Forelimb muscle (tissue), 1 donor: ENCODE measurements at regions not wholly inside any gene's neighbourhood (a gene's known extent, or its start where the extent isn't known, plus 50 kb on each side); places are given as distances from the start of the nearest gene placed in this dataset.

ENCODE experiments used
- DNase-seq: peaks from one replicate; pipeline ENCODE4 v3.0.0-alpha.2; 2013; ENCODE audit warnings: low read depth

GRCh38 chr2:15765211-15765610 lies 173.5 kb downstream of the DDX1 start:
- DNase-seq: no peak

- DNase-seq: no peak
Observed at GRCh38 chr2:15765686-15766302, 174.1 kb downstream of the DDX1 start.

DNA sequence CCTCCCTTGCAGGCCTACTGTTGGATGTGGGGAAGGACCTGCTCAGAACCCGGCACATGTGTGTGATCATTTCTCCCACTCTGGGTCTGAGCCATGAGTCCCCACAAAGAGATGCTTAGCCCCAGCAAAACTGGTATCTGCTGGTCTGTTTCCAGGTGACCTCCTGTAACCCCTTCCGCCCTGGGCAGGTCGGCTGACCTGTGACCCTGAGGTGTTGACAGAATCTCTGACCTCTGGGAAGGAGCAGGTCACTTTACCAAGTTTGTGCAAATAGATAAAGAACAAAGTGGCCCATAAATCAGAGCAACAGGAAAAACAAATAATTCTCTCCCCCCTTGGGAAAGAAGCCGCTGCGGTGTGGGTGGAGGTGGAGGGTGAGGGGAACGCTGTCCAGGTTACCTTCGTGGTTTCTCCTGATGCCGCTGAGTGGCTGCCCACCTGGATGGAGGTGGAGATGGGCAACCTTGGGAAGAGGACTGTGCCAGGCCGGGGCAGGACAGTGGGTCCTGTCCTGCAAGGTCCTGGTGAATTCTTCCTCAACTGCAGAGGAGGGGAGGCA lies 174.0 kb upstream of the MYCN start:
- DNase-seq: no peak

GRCh38 chr2:15766911-15767597 lies 173.3 kb upstream of the MYCN start:
- no peak for DNase-seq

- DNase-seq: no peak
Observed at GRCh38 chr2:15767679-15768078, 172.7 kb upstream of the MYCN start.

DNA sequence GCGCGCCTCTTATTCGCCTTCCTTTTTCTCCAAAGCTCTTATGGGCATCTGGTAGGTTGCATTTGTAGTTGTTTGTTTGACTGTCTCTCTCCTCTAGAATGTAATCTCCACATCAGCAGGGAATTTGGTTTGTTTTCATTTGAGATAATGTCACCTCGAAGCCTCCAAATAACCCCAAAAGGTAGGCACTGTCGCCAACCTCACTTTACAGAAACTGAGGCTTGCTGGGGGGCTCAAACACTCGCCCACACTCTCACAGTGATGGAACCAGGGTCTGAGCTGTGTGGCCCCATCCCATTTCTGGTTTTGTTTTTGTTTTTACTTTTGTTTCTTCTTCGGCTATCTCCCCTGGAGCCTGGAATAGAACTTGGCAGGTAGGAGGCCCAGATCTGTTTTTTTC lies 172.2 kb upstream of the MYCN start:
- DNase-seq: no peak

- DNase-seq: no peak
Observed at GRCh38 chr2:15768615-15769014, 171.7 kb upstream of the MYCN start.

DNA sequence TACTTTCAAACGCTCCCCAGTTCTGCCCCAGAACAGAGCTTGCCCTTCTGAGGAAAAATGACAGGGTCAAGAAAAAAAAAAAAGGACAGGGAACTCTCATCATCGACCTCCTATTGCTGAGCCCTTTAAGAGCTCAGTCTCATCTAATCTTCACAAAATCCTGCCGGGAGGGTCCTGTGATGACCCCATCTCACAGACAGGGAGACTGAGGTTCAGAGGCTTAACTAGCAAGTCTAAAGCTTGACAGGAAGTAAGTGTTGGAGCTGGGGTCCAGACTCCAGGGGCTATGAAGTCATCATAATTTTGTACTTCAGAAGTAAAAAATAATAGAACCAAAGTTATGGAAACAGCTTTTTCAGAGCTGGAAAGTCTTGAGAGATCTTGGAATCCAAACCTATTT lies 171.1 kb upstream of the MYCN start:
- no peak for DNase-seq

DNA sequence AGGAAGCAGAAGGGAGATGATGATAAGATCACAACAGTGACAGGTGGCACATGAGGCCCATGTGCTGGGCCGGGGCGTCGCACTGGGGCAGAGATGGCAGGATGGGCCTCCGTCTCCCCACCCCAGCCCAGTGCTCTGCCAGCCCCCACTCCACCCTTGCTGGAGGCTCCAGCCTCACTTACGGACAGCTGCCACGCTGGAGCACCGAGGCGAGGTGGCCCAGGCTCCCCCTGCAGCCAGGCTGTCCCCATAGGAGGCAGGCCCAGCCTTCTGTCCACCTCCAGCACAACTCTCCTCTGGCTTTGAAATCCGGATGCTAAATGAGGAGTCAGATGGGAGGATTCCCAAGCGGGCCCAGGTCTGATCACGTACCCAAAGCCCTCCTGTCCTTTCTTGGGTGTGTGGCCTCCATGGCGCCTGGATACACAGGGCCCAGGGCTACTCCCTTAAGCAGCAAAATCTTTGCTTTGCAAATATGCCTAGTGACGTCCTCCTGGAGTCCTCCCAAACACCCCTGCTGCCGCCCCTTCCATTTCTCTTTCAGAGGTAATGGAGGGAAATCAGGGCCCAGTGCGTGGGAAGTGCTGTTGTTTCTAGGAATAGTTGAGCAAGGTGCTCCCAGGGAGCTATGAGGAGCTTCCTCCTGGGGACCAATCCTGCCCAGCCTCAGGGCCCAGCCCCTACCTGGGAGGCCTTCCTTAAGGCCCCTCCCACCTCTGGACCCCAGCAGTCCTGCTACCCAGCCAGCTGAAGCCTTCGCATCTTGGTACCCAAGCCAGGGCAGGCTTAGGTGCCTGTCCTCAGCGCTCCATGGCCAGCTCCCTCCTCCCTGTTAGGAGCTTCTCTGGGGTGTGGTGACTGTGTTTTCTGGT lies 170.4 kb upstream of the MYCN start:
- DNase-seq: no peak

DNA sequence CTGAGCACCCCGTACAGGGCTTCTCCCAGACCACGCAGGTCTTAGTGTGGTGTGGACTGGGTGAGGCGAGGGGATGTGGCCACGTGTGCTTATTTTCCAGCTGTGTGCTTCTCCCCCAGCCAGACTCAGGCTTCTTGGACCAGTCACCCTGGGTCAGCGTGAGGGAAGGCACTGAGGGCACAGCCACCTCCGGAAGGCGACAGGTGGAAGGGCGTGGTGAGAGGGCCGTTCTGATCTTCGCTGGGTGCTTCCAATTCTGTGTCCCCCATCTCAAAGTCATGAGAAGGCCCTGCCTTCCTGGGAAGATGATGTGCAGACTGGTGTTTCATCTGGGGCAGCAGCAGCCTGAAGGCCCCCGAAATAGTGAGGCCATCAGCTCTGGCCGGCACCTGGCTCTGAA lies 169.7 kb upstream of the MYCN start:
- no peak for DNase-seq

GRCh38 chr2:15771124-15771523 lies 169.2 kb upstream of the MYCN start:
- no peak for DNase-seq

GRCh38 chr2:15772086-15772595 lies 168.2 kb upstream of the MYCN start:
- DNase-seq: no peak

GRCh38 chr2:15772681-15773080 lies 167.7 kb upstream of the MYCN start:
- no peak for DNase-seq

GRCh38 chr2:15773204-15773603 lies 167.1 kb upstream of the MYCN start:
- DNase-seq: no peak

DNA sequence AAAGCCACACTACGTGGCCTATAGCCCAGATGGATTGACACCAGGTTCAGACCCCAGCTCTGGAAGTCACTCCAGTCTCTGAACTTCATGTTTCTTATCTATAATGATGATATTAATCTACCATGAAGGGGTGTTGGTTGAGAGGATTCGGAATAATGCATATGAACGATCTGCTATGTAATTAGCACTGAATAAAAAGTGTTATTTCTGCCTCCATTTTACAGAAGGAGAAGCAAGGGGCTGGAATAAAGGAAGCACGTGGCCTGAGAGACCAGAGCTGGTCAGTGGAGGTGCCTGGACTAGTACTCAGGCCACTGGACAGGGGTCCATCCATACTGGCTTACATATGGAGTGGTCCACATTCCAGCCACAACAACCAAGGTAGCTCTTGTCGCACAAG lies 166.5 kb upstream of the MYCN start:
- no peak for DNase-seq

- no peak for DNase-seq
Observed at GRCh38 chr2:15775753-15776628, 164.4 kb upstream of the MYCN start.

- no peak for DNase-seq
Observed at GRCh38 chr2:15776629-15776919, 163.8 kb upstream of the MYCN start.

DNA sequence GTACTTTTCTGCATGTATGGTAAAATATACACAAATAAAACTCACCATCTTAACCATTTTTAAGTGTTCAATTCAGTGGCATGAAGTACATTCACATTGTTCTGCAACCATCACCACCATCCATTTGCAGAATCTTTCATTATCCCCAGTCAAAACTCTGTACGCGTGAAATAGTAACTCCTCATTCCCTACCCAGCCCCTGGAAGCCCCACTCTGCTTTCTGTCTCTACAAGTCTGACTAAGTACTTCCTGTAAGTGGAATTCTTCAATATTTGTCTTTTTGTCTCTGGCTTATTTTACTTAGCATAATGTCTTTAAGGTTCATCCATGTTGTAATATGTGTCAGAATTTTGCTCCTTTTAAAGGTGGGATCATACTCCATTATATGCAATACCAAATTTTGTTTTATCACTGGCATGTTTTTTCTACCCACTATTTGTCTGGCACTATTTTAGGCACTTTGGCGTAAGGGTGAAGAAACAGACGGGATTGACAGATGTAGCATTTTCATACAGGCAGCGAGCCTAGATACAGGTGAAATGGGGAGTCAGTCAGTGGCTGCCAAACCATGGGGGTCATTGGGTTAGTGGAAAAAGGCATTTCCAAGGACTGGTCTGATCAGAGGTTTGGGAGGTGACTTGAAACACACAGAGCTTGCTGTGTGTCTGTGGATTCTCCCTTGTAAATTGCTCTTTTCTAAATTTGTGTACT lies 163.2 kb upstream of the MYCN start:
- DNase-seq: no peak

DNA sequence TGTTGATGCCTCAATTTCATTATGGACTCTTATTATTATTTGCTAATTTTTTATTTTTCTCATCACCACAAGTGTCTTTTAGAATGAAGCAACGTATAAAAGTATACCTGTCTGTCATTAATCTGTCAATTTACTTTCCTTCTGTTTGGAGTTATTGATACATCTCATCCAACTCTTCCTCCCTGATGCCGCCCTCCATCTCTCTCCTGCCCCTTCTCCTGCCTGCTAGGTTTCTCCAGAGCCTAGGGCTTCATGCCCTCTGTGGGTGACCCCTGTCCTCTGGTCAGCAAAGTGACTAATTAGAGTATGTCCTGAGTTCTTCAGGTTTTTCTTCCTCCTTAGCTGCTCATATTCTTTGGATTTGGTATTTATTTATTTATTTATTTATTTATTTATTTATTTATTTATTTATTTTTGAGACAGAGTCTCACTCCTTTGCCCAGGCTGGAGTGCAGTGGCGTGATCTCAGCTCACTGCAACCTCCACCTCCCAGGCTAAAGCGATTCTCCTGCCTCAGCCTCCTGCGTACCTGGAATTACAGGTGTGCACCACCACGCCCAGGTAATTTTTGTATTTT lies 162.5 kb upstream of the MYCN start:
- no peak for DNase-seq

DNA sequence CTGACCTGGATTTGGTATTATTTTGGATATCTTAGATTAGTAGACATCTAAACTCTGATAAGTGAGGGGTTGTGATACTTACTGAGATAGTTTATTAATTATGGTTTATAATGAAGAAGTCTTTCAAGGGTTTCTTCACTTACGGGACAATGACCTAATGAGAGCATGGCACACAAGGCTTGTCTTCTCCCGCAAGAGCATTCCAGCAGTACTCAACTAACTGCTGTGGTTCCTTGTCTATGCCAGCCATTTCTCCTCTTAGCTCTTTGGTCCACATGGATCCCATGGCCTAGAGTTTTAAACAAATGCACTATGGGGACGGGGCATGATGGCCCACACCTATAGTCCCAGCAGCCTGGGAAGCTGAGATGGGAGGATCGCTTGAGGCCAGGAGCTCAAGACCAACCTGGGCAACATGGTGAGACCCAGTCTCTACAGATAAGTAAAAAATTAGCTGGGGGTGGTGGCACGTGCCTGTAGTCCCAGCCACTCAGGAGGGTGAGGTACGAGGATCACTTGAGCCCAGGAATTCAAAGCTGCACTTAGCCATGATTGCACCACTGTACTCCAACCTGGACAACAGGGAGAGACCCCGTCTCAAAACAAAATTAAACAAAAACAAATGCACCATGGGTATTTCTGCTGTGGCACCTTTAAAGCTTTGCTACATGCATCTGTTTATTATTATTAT lies 161.7 kb upstream of the MYCN start:
- DNase-seq: no peak
